Ovary (tissue), 7 donors: ENCODE measurements at regions not wholly inside any gene's neighbourhood (a gene's known extent, or its start where the extent isn't known, plus 50 kb on each side); places are given as distances from the start of the nearest gene placed in this dataset.
A peak's percentile ranks its signal among the peaks of the same experiment; 100 is the strongest.

Source experiments
- DNase-seq, 5 donors: peaks; one replicate each; pipeline ENCODE4 v3.0.0-alpha.2; 2019 to 2020
- H3K27ac ChIP-seq, 2 donors: fragments of 200-600 bp; one replicate each; pipeline versions ENCODE4 v1.5.1 to v1.8.0; 2019 to 2022
- H3K27me3 ChIP-seq: fragments of 200-600 bp; one replicate; pipeline ENCODE4 v1.8.0; 2022
- H3K36me3 ChIP-seq: fragments of 200-600 bp; sonication (generic); one replicate; pipeline ENCODE4 v1.5.1; 2019
- H3K4me1 ChIP-seq: one replicate; pipeline ENCODE4 v1.8.1; 2013; ENCODE audit warnings: mild to moderate bottlenecking, moderate library complexity; ENCODE audit not compliant: insufficient read depth
- H3K4me3 ChIP-seq: fragments of 200-600 bp; sonication (generic); one replicate; pipeline ENCODE4 v1.5.1; 2017
- H3K9me3 ChIP-seq, 2 donors: fragments of 200-600 bp in 1 of 2; sonication (generic) in 1 of 2; one replicate each; pipeline versions ENCODE4 v1.5.1 to v1.8.1; 2013 to 2019; ENCODE audit warnings: mild to moderate bottlenecking in 1 of 2, moderate library complexity in 1 of 2
- EP300 ChIP-seq: sonication (generic); formaldehyde crosslinking; IDR thresholded peaks from one replicate; pipeline ENCODE4 v1.6.1; 2017; ENCODE audit warnings: antibody characterized with exemption
- POLR2A ChIP-seq: fragments of 450-650 bp; IDR thresholded peaks from one replicate; pipeline ENCODE4 v1.6.1; 2017; ENCODE audit warnings: antibody characterized with exemption, mild to moderate bottlenecking, moderate library complexity
- WGBS, 3 donors: extraction: QIAGEN DNeasy Blood & Tissue Kit in 1 of 3; methylation state at CpG; one replicate each; pipeline versions ENCODE4 v1.1.5 to v1.1.7; 2013 to 2017; 5-methylcytosine and 5-hydroxymethylcytosine counted together
- intact Hi-C, 4 donors: fragments of 100-400 bp; cut with DNase I; formaldehyde crosslinking; loops; one replicate each; pipeline versions ENCODE4 v1.11.0 to v1.15.1; 2022 to 2023
- TF ChIP-seq, protein P1 (sequence below), 3 donors: fragments of 450-650 bp in 2 of 3; fragments of 200-600 bp in 1 of 3; IDR thresholded peaks; one replicate each; pipeline versions ENCODE4 v1.5.1 to v1.8.0; 2016 to 2022; ENCODE audit warnings: antibody characterized with exemption in 3 of 3, mild to moderate bottlenecking in 1 of 3
- donor health status: DM: no; HTN: no; CAD: no; lungs with moderate emphysema.
- donor health status: DM: no; HTN: no; CAD: no.
- donor health status: Bipolar disorder and iron deficiency.
- donor health status: DM: no; HTN: no; CAD: no.
- donor health status: DM: yes; HTN: yes; CAD: no.

DNA sequence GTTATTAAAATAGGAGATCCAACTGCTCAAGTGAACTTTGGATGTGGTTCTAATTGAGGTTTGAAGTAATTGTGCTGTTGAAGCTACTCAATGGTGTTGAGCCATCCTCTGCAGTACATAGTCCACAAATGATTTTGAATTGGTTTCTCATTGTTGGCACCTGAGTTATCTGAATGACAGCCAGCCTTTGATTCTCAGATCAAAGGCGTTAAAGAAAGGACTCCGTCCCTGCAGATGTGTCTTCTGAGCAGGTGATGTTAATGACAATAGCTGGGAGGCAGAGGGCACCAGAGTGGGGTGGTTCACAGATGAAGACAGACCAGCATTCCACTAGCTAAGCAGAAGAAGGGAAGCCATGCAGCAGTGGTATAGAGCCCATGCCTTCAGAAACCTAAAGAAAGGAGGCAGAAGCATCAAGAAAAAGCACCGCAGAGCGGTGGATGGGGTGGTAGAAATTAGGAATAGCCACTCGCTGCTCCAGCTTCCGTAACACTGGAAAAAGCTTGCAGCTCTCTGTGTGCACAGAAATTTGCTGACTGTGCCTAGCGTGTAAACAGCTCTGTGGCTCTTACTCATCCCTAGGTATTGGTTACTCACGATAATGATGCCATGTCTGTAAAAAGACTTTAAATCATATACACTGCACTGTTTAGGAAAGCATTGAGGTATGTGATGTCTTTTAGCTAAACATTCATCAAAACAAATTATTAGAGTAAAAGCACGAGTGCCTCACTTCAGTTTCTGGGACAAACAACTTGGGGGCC is 79.2 kb upstream of the CLCN4 start:
- 75 to 90% (median 85%) methylated on average over 9 of the region's 9 CpGs for WGBS, 3 donors
- no peaks in the 10 kb centered on the region for H3K27me3 ChIP-seq
- H3K4me3 ChIP-seq = no peak overlapping the region
- no peaks in the 10 kb centered on the region for H3K9me3 ChIP-seq
- no peak overlapping the region for H3K27ac ChIP-seq
- H3K36me3 ChIP-seq = no peaks in the 10 kb centered on the region
- intact Hi-C loops = no loop called here
- H3K4me1 ChIP-seq = no peaks in the 10 kb centered on the region
- TF ChIP-seq POLR2A (no peak), EP300 (no peak)
- TF ChIP-seq, protein P1, sequence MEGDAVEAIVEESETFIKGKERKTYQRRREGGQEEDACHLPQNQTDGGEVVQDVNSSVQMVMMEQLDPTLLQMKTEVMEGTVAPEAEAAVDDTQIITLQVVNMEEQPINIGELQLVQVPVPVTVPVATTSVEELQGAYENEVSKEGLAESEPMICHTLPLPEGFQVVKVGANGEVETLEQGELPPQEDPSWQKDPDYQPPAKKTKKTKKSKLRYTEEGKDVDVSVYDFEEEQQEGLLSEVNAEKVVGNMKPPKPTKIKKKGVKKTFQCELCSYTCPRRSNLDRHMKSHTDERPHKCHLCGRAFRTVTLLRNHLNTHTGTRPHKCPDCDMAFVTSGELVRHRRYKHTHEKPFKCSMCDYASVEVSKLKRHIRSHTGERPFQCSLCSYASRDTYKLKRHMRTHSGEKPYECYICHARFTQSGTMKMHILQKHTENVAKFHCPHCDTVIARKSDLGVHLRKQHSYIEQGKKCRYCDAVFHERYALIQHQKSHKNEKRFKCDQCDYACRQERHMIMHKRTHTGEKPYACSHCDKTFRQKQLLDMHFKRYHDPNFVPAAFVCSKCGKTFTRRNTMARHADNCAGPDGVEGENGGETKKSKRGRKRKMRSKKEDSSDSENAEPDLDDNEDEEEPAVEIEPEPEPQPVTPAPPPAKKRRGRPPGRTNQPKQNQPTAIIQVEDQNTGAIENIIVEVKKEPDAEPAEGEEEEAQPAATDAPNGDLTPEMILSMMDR (IDR thresholded peaks at IDR 0.05) = no peak
- no peak for DNase-seq

DNA sequence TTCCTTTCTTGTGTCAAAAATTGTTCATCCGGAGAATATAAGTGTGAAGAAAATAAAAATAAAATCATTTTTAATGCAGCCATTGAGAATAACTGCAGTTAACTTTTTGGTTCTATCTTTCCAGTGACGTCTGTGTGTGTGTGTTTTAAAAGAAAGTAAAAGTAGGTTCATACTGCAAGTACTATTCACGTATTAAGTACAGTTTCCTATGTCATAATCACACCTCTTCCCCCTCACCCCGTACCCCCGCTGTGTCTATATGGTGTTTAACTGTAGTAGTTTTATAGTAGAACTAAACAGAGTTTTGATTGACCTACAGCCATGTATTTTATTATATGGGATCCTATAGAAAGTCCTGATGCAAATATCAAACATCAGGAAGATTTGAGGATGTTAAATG is 78.5 kb upstream of the CLCN4 start:
- Histone ChIP-seq H3K27ac (no peak overlapping the region), H3K4me1 (no peaks in the 10 kb centered on the region), H3K27me3 (no peaks in the 10 kb centered on the region), H3K4me3 (no peak overlapping the region), H3K36me3 (no peaks in the 10 kb centered on the region), H3K9me3 (no peaks in the 10 kb centered on the region)
- WGBS, 3 donors = 79 to 81% (median 81%) methylated on average over 5 of the region's 5 CpGs
- no peak for DNase-seq
- intact Hi-C loops = no loop called here
- TF ChIP-seq EP300 = no peak
- TF ChIP-seq, protein P1 (IDR thresholded peaks at IDR 0.05) = no peak
- TF ChIP-seq POLR2A = no peak

DNA sequence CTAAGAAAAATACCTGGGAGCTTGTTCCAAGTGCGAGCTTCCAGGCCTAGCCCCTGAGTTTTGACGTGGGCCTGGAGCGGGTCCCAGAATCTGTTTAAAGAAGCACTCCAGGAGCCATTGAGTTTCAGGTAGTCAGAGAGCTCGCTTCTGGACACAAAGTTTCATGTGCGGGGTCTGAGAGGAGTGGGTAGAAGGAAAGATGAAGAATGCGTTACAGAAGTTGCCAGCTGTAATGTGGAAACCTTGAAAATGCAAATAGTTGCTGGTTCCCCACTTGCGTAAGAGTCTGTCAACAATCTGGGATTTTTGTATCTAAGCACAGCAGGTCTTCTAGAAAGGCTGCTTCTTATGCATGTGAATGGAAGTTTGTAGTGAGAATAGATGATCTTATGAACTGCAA is 77.5 kb upstream of the CLCN4 start:
- intact Hi-C loops = no loop called here
- Histone ChIP-seq H3K9me3 (no peaks in the 10 kb centered on the region), H3K27me3 (no peaks in the 10 kb centered on the region), H3K4me1 (no peaks in the 10 kb centered on the region), H3K36me3 (no peaks in the 10 kb centered on the region), H3K4me3 (no peak overlapping the region), H3K27ac (no peak overlapping the region)
- TF ChIP-seq POLR2A = no peak
- TF ChIP-seq EP300 = no peak
- DNase-seq = peak in 1 of 5 donors; percentile 56
- 45 to 57% (median 46%) methylated on average over 7 of the region's 7 CpGs for WGBS, 3 donors

DNA sequence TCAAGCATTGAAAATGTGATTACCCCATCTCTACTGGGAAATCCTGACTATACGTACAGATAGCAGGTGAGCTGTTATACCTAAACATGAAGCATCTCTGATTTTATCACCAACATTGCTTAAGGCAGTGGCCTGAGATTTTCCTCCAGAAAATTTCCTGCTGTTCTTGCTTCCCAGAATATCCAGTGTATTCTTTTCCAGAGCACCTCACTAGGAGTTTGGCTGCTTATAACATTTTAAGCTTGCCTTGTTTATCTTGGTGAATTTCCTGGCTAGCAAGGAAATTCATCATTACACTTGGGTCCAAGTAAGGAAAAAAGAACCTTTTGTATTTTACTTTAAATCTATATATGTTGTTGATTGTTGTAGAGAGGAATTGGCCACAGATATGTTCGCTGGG is 73.0 kb upstream of the CLCN4 start:
- TF ChIP-seq, protein P1 (IDR thresholded peaks at IDR 0.05) = no peak
- TF ChIP-seq POLR2A (no peak), EP300 (no peak)
- no peak for DNase-seq
- Histone ChIP-seq H3K4me3 (no peak overlapping the region), H3K36me3 (no peaks in the 10 kb centered on the region), H3K4me1 (no peaks in the 10 kb centered on the region), H3K27me3 (no peaks in the 10 kb centered on the region), H3K27ac (peak overlapping the region in 1 of 2 donors; percentile 57), H3K9me3 (no peaks in the 10 kb centered on the region)
- intact Hi-C loops = no loop called here
- WGBS, 3 donors = 54 to 59% (median 56%) methylated on average over 2 of the region's 2 CpGs

DNA sequence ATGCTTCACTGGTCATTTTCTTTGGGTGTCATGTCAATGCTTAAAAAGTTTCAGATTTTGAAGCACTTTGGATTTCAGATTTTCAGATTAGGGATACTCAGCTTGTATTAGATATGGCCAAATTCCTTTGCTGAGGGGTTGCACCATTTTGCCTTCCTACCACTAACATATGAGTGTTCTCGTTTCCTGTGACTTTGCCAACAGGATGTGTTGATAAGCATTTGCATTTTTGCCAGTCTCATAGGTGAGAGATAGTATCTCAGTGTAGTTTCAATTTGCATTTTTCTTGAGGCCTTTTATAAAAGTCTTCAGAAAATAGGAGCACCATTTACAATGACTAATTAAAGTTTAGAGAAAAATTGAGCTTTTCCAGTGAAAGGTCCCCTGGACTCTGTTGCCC is 71.6 kb upstream of the CLCN4 start:
- Histone ChIP-seq H3K4me1 (no peaks in the 10 kb centered on the region), H3K9me3 (no peaks in the 10 kb centered on the region), H3K36me3 (no peaks in the 10 kb centered on the region), H3K27ac (no peak overlapping the region), H3K4me3 (no peak overlapping the region), H3K27me3 (no peaks in the 10 kb centered on the region)
- 55 to 65% (median 58%) methylated on average over 1 of the region's 1 CpG for WGBS, 3 donors
- DNase-seq = no peak
- TF ChIP-seq, protein P1 (IDR thresholded peaks at IDR 0.05) = no peak
- TF ChIP-seq EP300 = no peak
- no peak for TF ChIP-seq POLR2A
- intact Hi-C loops = no loop called here
